Right lobe of liver (tissue), 4 donors: ENCODE measurements at regions not wholly inside any gene's neighbourhood (a gene's known extent, or its start where the extent isn't known, plus 50 kb on each side); places are given as distances from the start of the nearest gene placed in this dataset.

Experiments
- CTCF ChIP-seq, 4 donors: fragments of 200-600 bp in 3 of 4; fragments of 450-650 bp in 1 of 4; IDR thresholded peaks; one replicate each; pipeline versions ENCODE4 v1.5.1 to v1.8.0; 2016 to 2022; ENCODE audit warnings: antibody characterized with exemption in 4 of 4, mild to moderate bottlenecking in 2 of 4
- POLR2A ChIP-seq: fragments of 450-650 bp; IDR thresholded peaks from one replicate; pipeline ENCODE4 v1.6.1; 2017; ENCODE audit warnings: antibody characterized with exemption, mild to moderate bottlenecking
- donor health status: DM: no; HTN: no; CAD: no.
- donor health status: DM: no; HTN: no; CAD: no.
- donor health status: DM: no; HTN: yes; CAD: no.

GRCh38 chr13:99666146-99666805, 165.0 kb downstream of the TM9SF2 start:
- no peak for TF ChIP-seq CTCF (IDR thresholded peaks at IDR 0.05)
- no peak for TF ChIP-seq POLR2A
